Osteoblast (primary cell): ENCODE measurements at regions not wholly inside any gene's neighbourhood (a gene's known extent, or its start where the extent isn't known, plus 50 kb on each side); places are given as distances from the start of the nearest gene placed in this dataset.

Experiments used
- DNase-seq: peaks from one replicate; pipeline ENCODE4 v3.0.0; 2011; ENCODE audit warnings: low spot score, mixed read lengths; ENCODE audit not compliant: insufficient read length; ENCODE audit errors: missing footprints
- H2AFZ ChIP-seq: 2 replicates; pipeline ENCODE4 v1.6.0; 2011; ENCODE audit warnings: mild to moderate bottlenecking, low read length
- H3K27ac ChIP-seq: 2 replicates; pipeline ENCODE4 v1.5.1; 2011; ENCODE audit warnings: mild to moderate bottlenecking, low read depth, low read length, moderate library complexity
- H3K27me3 ChIP-seq: 2 replicates; pipeline ENCODE4 v1.6.0; 2012; ENCODE audit warnings: mild to moderate bottlenecking, control low read depth, inconsistent platforms, low read length, moderate library complexity; ENCODE audit not compliant: insufficient read depth
- H3K36me3 ChIP-seq: 2 replicates; pipeline ENCODE4 v1.5.1; 2011; ENCODE audit warnings: mild to moderate bottlenecking, low read length, control low read depth, moderate library complexity; ENCODE audit not compliant: insufficient read depth
- H3K4me1 ChIP-seq: 2 replicates; pipeline ENCODE4 v1.5.1; 2011; ENCODE audit warnings: mild to moderate bottlenecking, low read length, control low read depth, moderate library complexity; ENCODE audit not compliant: insufficient read depth
- H3K4me2 ChIP-seq: 2 replicates; pipeline ENCODE4 v1.6.0; 2011; ENCODE audit warnings: mild to moderate bottlenecking, low read length; ENCODE audit not compliant: insufficient read depth
- H3K4me3 ChIP-seq: fragments of 200-600 bp; sonication (generic); 3 replicates; pipeline ENCODE4 v1.5.1; 2012; ENCODE audit warnings: mild to moderate bottlenecking, low read length, inconsistent platforms; ENCODE audit not compliant: insufficient read depth
- H3K79me2 ChIP-seq: 2 replicates; pipeline ENCODE4 v1.6.0; 2012; ENCODE audit warnings: mild to moderate bottlenecking, low read length, control low read depth, inconsistent platforms; ENCODE audit not compliant: insufficient read depth
- H3K9me3 ChIP-seq: 2 replicates; pipeline ENCODE4 v1.5.1; 2011; ENCODE audit warnings: low read depth, low read length, control low read depth
- H4K20me1 ChIP-seq: 2 replicates; pipeline ENCODE4 v1.6.0; 2012; ENCODE audit warnings: mild to moderate bottlenecking, low read length, control low read depth; ENCODE audit not compliant: insufficient read depth
- CTCF ChIP-seq: IDR thresholded peaks from 2 replicates; pipeline ENCODE4 v1.5.1; 2011; ENCODE audit warnings: mild to moderate bottlenecking, low read depth, low read length, moderate library complexity; ENCODE audit errors: extremely low read depth

DNA sequence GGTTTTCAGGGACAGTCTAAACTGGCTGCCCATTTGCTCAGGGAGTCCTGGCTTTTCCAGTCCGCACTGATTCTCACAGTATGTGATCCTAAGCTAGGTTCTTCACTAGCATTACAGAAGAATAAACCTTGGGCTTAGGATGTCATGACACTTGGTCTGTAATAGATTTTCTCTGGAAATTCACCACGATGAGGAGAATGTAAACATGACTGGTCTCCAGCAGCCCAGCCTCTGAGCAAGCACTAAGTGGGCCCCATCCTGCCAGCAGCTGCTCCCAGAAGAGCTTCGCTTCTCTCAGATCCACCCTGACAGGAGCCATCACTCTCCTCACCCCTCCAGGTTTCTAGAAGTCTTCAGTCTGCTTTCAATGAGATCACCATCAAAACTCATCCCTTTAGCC is 103.7 kb upstream of the ZPBP start:
- Histone ChIP-seq H3K4me2 (no peak overlapping the region), H3K79me2 (no peaks in the 10 kb centered on the region), H3K4me3 (no peak overlapping the region), H3K9me3 (no peaks in the 10 kb centered on the region), H3K36me3 (no peaks in the 10 kb centered on the region), H2AFZ (no peak overlapping the region), H3K4me1 (no peaks in the 10 kb centered on the region), H3K27ac (no peak overlapping the region), H4K20me1 (no peaks in the 10 kb centered on the region), H3K27me3 (no peaks in the 10 kb centered on the region)
- no peak for TF ChIP-seq CTCF
- DNase-seq = no peak

DNA sequence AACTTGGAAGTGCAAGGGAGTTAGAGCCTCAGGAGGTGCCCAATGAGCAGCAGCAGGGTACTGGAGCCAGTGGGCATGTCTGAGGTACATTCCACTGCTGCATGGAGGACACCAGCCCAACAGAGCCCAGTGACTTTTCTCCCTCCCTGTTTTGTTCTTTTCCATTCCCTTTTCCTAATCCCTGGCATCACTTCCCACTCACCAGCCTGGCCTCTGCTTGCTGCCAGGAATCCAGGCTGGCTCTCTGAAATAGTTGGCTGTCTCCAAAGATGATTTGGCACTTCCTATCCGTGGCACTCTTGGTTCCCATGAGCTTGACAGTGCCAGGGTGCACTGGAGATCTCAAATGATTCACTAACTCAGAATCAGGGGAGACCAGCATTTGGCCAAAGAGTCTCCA is 97.7 kb upstream of the ZPBP start:
- Histone ChIP-seq H2AFZ (no peak overlapping the region), H3K36me3 (no peaks in the 10 kb centered on the region), H3K27me3 (no peaks in the 10 kb centered on the region), H3K9me3 (no peaks in the 10 kb centered on the region), H3K4me3 (no peak overlapping the region), H4K20me1 (no peaks in the 10 kb centered on the region), H3K4me1 (no peaks in the 10 kb centered on the region), H3K79me2 (no peaks in the 10 kb centered on the region), H3K4me2 (no peak overlapping the region), H3K27ac (no peak overlapping the region)
- no peak for TF ChIP-seq CTCF
- no peak for DNase-seq

DNA sequence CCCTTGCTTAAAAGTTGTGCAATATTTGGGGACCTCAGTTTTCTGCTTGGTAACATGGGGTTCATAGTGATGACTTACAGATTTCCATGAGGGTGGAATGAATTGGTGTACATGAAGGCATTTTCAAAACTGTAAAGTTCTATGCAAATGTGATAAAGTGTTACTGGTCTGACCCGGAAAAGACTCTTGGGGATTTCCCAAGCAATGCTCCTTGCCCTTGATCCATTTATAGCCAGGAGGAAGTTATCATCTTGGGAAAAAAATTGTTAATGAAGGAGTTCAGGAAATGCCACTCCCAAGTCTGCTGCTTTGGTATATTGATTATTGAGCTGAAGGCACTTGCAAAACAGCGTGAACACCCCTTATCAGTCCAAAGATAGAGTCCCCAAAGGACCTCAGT is 96.3 kb upstream of the ZPBP start:
- no peaks in the 10 kb centered on the region for H3K4me1 ChIP-seq
- H3K27me3 ChIP-seq = no peaks in the 10 kb centered on the region
- no peak for TF ChIP-seq CTCF
- H4K20me1 ChIP-seq = no peaks in the 10 kb centered on the region
- no peak overlapping the region for H3K4me3 ChIP-seq
- H3K9me3 ChIP-seq = no peaks in the 10 kb centered on the region
- no peak for DNase-seq
- H2AFZ ChIP-seq = no peak overlapping the region
- no peak overlapping the region for H3K4me2 ChIP-seq
- H3K79me2 ChIP-seq = no peaks in the 10 kb centered on the region
- H3K36me3 ChIP-seq = no peaks in the 10 kb centered on the region
- H3K27ac ChIP-seq = no peak overlapping the region

GRCh38 chr7:50185951-50186682 is 93.1 kb upstream of the ZPBP start:
- TF ChIP-seq CTCF = no peak
- H3K36me3 ChIP-seq = no peaks in the 10 kb centered on the region
- DNase-seq = no peak
- no peaks in the 10 kb centered on the region for H4K20me1 ChIP-seq
- no peak overlapping the region for H2AFZ ChIP-seq
- no peaks in the 10 kb centered on the region for H3K79me2 ChIP-seq
- H3K4me3 ChIP-seq = no peak overlapping the region
- no peaks in the 10 kb centered on the region for H3K4me1 ChIP-seq
- no peaks in the 10 kb centered on the region for H3K9me3 ChIP-seq
- H3K27ac ChIP-seq = no peak overlapping the region
- no peaks in the 10 kb centered on the region for H3K27me3 ChIP-seq
- no peak overlapping the region for H3K4me2 ChIP-seq
